GM18505 (cell line): ENCODE measurements at regions not wholly inside any gene's neighbourhood (a gene's known extent, or its start where the extent isn't known, plus 50 kb on each side); places are given as distances from the start of the nearest gene placed in this dataset.

Source experiments
- ATAC-seq: cut with Tn5 transposase; IDR thresholded peaks from one replicate; pipeline ENCODE4 v1.9.1; 2021; ENCODE audit not compliant: unreplicated experiment
- POLR2A ChIP-seq: IDR thresholded peaks from 4 replicates; pipeline ENCODE4 v1.6.1; 2011; ENCODE audit warnings: borderline replicate concordance; ENCODE audit not compliant: insufficient read depth, insufficient read length; ENCODE audit errors: extremely low read depth

DNA sequence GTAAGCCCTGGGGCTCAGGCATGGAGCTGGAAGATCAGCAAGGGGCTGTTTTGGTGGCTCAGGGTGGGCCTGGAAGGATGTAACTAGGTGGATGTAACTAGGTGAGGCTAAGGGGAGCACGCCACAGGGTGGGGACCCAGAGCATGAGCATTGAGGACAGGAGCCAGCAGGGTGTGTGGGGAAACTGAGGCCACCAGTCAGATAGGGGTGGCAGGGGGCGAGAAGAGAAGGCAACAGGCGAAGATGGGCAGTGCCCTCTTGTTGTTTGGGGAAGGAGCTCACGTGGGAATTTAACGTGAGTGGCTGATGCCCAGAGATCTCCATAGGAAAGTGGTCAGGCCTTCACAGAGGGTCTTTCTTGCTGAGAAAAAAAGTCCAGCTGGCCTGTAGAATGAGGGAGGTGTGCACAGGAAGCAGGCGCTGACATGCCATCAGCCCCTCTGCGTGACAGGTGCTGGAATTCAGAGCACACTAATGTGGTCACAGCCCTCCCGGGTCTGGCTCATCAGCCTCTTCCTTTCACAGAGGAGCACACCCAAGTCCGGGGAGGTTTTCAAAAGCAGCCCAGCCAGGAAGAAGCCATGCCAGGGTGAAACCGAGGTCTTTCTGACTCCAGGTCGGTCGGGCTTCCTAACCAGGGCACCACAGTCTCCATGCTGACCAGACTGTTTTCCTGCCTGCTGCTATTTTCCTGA is 54.6 kb upstream of the PAX6 start:
- ATAC-seq: no peak
- no peak for TF ChIP-seq POLR2A

GRCh38 chr11:31863170-31863832 is 52.2 kb upstream of the PAX6 start:
- no peak for ATAC-seq
- TF ChIP-seq POLR2A: no peak

GRCh38 chr11:31861011-31861410 is 49.9 kb upstream of the PAX6 start:
- no peak for TF ChIP-seq POLR2A
- ATAC-seq: no peak
